HUES64 (cell line): ENCODE measurements at regions not wholly inside any gene's neighbourhood (a gene's known extent, or its start where the extent isn't known, plus 50 kb on each side); places are given as distances from the start of the nearest gene placed in this dataset.

Experiments used
- H3K27ac ChIP-seq: 2 replicates; pipeline ENCODE4 v1.7.0; 2013; ENCODE audit warnings: low read depth, low read length, inconsistent platforms
- H3K27me3 ChIP-seq: 2 replicates; pipeline ENCODE4 v1.6.1; 2013; ENCODE audit warnings: mild to moderate bottlenecking, low read length; ENCODE audit not compliant: insufficient read depth
- H3K36me3 ChIP-seq: 2 replicates; pipeline ENCODE4 v1.6.1; 2013; ENCODE audit warnings: mild to moderate bottlenecking, low read length; ENCODE audit not compliant: insufficient read depth
- H3K4me1 ChIP-seq: 2 replicates; pipeline ENCODE4 v1.6.1; 2013; ENCODE audit warnings: mild to moderate bottlenecking, low read length, moderate library complexity; ENCODE audit not compliant: insufficient read depth
- H3K4me3 ChIP-seq: 2 replicates; pipeline ENCODE4 v1.5.1; 2013; ENCODE audit warnings: mild to moderate bottlenecking, low read length, moderate library complexity
- H3K9ac ChIP-seq: 2 replicates; pipeline ENCODE4 v1.6.1; 2013; ENCODE audit warnings: mild to moderate bottlenecking, low read depth, low read length
- H3K9me3 ChIP-seq: 2 replicates; pipeline ENCODE4 v1.6.1; 2013; ENCODE audit warnings: low read depth, low read length; ENCODE audit not compliant: insufficient read depth
- WGBS: fragments of 150-250, 120-280 bp; methylation state at CpG from one replicate; pipeline ENCODE4 v1.1.7; 2013; ENCODE audit warnings: missing lambda C conversion rate; 5-methylcytosine and 5-hydroxymethylcytosine counted together

GRCh38 chr5:173837654-173838053 is 50.5 kb upstream of the CPEB4 start:
- Histone ChIP-seq H3K9ac (no peak overlapping the region), H3K27ac (no peak overlapping the region), H3K4me1 (no peaks in the 10 kb centered on the region), H3K9me3 (no peaks in the 10 kb centered on the region), H3K4me3 (no peak overlapping the region), H3K36me3 (no peaks in the 10 kb centered on the region), H3K27me3 (no peaks in the 10 kb centered on the region)
- WGBS: 100% methylated on average over 3 of the region's 3 CpGs
